GM23248 (cell line): ENCODE measurements at regions not wholly inside any gene's neighbourhood (a gene's known extent, or its start where the extent isn't known, plus 50 kb on each side); places are given as distances from the start of the nearest gene placed in this dataset.

ENCODE experiments used
- DNase-seq: peaks from one replicate; pipeline ENCODE4 v3.0.0-alpha.2; 2015
- H2AFZ ChIP-seq: fragments of 200-600 bp; sonication (generic); 2 replicates; pipeline ENCODE4 v1.6.1; 2016; ENCODE audit warnings: antibody characterized with exemption
- H3F3A ChIP-seq: fragments of 200-600 bp; sonication (generic); 2 replicates; pipeline ENCODE4 v1.6.1; 2016; ENCODE audit warnings: mild to moderate bottlenecking, antibody characterized with exemption, mixed run types; ENCODE audit not compliant: insufficient read depth
- H3K27ac ChIP-seq: fragments of 200-600 bp; sonication (generic); 2 replicates; pipeline ENCODE4 v1.5.1; 2016; ENCODE audit warnings: mild to moderate bottlenecking
- H3K27me3 ChIP-seq: fragments of 200-600 bp; sonication (generic); replicated peaks from 2 replicates; pipeline ENCODE4 v1.6.1; 2016; ENCODE audit warnings: mild to moderate bottlenecking; ENCODE audit not compliant: insufficient read depth
- H3K36me3 ChIP-seq: fragments of 200-600 bp; sonication (generic); 2 replicates; pipeline ENCODE4 v1.6.1; 2016; ENCODE audit warnings: low read depth, mild to moderate bottlenecking
- H3K4me1 ChIP-seq: fragments of 200-600 bp; sonication (generic); 2 replicates; pipeline ENCODE4 v1.6.1; 2016; ENCODE audit warnings: mild to moderate bottlenecking; ENCODE audit not compliant: insufficient read depth
- H3K4me2 ChIP-seq: fragments of 200-600 bp; sonication (generic); one replicate; pipeline ENCODE4 v1.6.1; 2016; ENCODE audit warnings: mild to moderate bottlenecking; ENCODE audit not compliant: unreplicated experiment
- H3K4me3 ChIP-seq: fragments of 200-600 bp; sonication (generic); 2 replicates; pipeline ENCODE4 v1.5.1; 2016; ENCODE audit warnings: mild to moderate bottlenecking
- H3K79me2 ChIP-seq: fragments of 200-600 bp; sonication (generic); 2 replicates; pipeline ENCODE4 v1.6.1; 2016; ENCODE audit warnings: mild to moderate bottlenecking; ENCODE audit not compliant: insufficient read depth
- H3K9ac ChIP-seq: fragments of 200-600 bp; sonication (generic); 2 replicates; pipeline ENCODE4 v1.6.1; 2016; ENCODE audit warnings: mild to moderate bottlenecking
- H3K9me2 ChIP-seq: fragments of 200-600 bp; sonication (generic); 2 replicates; pipeline ENCODE4 v1.6.1; 2016; ENCODE audit warnings: mixed run types, mild to moderate bottlenecking, moderate library complexity; ENCODE audit not compliant: insufficient read depth
- H3K9me3 ChIP-seq: fragments of 200-600 bp; sonication (generic); one replicate; pipeline ENCODE4 v1.6.1; 2017; ENCODE audit warnings: low read depth
- H4K20me1 ChIP-seq: fragments of 200-600 bp; sonication (generic); 2 replicates; pipeline ENCODE4 v1.6.0; 2016; ENCODE audit not compliant: insufficient read depth
- EZH2 ChIP-seq: fragments of 200-600 bp; sonication (generic); IDR thresholded peaks from 2 replicates; pipeline ENCODE4 v1.6.1; 2018; ENCODE audit warnings: antibody characterized with exemption, mild to moderate bottlenecking; ENCODE audit not compliant: insufficient read depth, poor library complexity, severe bottlenecking
- EZH2phosphoT487 ChIP-seq: fragments of 200-600 bp; sonication (generic); IDR thresholded peaks from 2 replicates; pipeline ENCODE4 v1.6.1; 2018; ENCODE audit warnings: antibody characterized with exemption, moderate library complexity, mild to moderate bottlenecking, low read depth; ENCODE audit not compliant: insufficient read depth
- WGBS, 2 experiments: methylation state at CpG; one replicate each; pipeline ENCODE4 v1.1.6; 2015 to 2017; ENCODE audit warnings: low lambda C conversion rate in 2 of 2, low coverage in 1 of 2; ENCODE audit errors: missing lambda C conversion rate in 2 of 2; 5-methylcytosine and 5-hydroxymethylcytosine counted together
- in situ Hi-C: fragments of 300-500 bp; cut with MboI; formaldehyde crosslinking; loops from 2 replicates; pipeline ENCODE4 v1.15.0; 2020

DNA sequence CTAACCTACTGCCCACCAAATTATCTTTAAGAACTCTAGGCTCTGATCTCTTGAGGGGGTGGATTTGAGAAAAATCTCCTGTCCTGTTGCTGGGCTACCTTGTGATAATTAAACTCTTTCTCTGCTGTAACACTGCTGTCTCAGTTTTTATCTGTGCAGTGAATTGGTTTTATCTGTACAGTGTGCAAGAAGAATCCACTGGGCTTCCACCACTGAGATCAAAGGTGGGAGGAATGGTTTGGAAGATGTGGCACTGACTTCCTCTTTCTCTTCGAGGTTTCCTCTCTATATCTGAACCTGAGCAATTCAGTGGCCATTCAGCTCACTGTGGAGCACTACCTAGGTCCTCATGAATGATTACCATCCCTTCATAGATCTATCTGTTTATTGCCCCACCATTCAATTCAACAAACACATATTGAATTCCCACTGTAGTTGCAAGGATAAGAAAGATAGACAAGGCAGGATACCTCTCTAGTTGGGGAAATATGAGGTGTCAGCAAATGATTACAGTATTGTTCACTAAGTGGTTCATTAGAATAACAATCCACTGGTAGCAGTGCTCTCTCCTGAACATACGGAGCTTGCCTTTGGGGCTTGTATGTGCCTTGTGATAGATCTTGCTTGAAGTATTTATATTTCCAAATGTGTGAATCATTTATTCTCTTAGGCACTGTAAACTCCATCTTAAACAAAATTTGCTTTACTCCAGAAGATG, 172.1 kb upstream of the ARG1 start:
- no peak overlapping the region for H3K4me3 ChIP-seq
- H3F3A ChIP-seq = peaks cover 28% of the 10 kb centered on the region
- TF ChIP-seq EZH2phosphoT487 = no peak
- no peak for TF ChIP-seq EZH2
- H3K79me2 ChIP-seq = no peaks in the 10 kb centered on the region
- peaks cover 17% of the 10 kb centered on the region for H3K4me1 ChIP-seq
- no peak for DNase-seq
- in situ Hi-C loops = no loop called here
- H3K27me3 ChIP-seq = no peaks in the 10 kb centered on the region
- H3K36me3 ChIP-seq = no peaks in the 10 kb centered on the region
- H3K9me3 ChIP-seq = no peaks in the 10 kb centered on the region
- H2AFZ ChIP-seq = no peak overlapping the region
- no peaks in the 10 kb centered on the region for H3K9me2 ChIP-seq
- H4K20me1 ChIP-seq = no peaks in the 10 kb centered on the region
- WGBS, 2 experiments = 86 to 87% methylated on average over 2 of the region's 2 CpGs
- H3K9ac ChIP-seq = no peak overlapping the region
- peak overlapping the region; percentile 71 for H3K27ac ChIP-seq
- no peak overlapping the region for H3K4me2 ChIP-seq

DNA sequence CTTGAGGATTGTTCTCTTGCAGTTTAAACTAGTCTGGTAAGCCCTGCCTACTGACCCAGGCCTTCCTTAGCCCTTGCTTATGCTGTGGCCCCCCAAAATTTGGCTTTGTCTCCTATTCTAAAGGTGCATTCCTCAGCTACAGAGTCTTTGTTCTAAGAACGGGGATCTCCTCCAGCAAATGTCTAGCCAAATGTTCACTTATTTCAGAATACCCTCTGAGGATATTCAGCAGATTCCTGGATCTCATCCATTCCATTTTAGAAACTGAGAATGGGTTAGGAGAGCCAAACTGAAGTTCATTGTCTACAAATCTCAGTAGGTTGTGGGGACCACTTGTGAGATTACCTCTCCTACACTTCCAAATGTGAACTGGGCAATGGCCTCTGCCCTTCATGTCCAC, 164.2 kb upstream of the ARG1 start:
- WGBS, 2 experiments = 30 to 64% methylated on average over 1 of the region's 1 CpG
- Histone ChIP-seq H3K4me1 (no peaks in the 10 kb centered on the region), H3K27me3 (peaks cover 7% of the 10 kb centered on the region; the same call in 1 of the 2 replicates), H4K20me1 (no peaks in the 10 kb centered on the region), H3K79me2 (no peaks in the 10 kb centered on the region), H3K9me3 (no peaks in the 10 kb centered on the region), H3K4me3 (no peak overlapping the region), H3K27ac (no peak overlapping the region), H3K4me2 (no peak overlapping the region), H3K9me2 (no peaks in the 10 kb centered on the region), H2AFZ (no peak overlapping the region), H3K9ac (no peak overlapping the region), H3K36me3 (no peaks in the 10 kb centered on the region), H3F3A (no peaks in the 10 kb centered on the region)
- DNase-seq = no peak
- TF ChIP-seq EZH2 = no peak
- no peak for TF ChIP-seq EZH2phosphoT487
- in situ Hi-C loops = no loop called here

DNA sequence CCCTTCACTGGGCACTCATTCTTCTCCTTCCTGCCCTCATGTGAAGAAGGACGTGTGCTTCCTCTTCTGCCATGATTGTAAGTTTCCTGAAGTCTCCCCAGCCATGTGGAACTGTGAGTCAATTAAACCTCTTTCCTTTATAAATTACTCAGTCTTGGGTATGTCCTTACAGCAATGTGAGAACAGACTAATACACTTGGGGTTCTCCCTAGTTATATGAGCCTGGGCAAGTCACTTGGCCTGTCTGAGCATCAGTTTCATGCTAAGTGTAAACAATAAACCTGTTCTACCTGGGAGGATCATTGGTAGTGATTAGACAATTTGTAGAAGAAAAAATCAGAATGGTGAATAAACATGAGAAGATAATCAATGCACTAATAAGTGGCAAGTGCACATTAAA, 162.2 kb upstream of the ARG1 start:
- H3K4me2 ChIP-seq = no peak overlapping the region
- no peaks in the 10 kb centered on the region for H3K9me2 ChIP-seq
- H3K4me1 ChIP-seq = no peaks in the 10 kb centered on the region
- H3K9ac ChIP-seq = no peak overlapping the region
- H3K9me3 ChIP-seq = no peaks in the 10 kb centered on the region
- 52 to 56% methylated on average over 1 of the region's 1 CpG for WGBS, 2 experiments
- TF ChIP-seq EZH2 (no peak), EZH2phosphoT487 (no peak)
- H3F3A ChIP-seq = no peaks in the 10 kb centered on the region
- H3K79me2 ChIP-seq = no peaks in the 10 kb centered on the region
- peaks cover 7% of the 10 kb centered on the region; the same call in 1 of the 2 replicates for H3K27me3 ChIP-seq
- no peaks in the 10 kb centered on the region for H4K20me1 ChIP-seq
- no peak overlapping the region for H2AFZ ChIP-seq
- no peak overlapping the region for H3K27ac ChIP-seq
- in situ Hi-C loops = no loop called here
- no peaks in the 10 kb centered on the region for H3K36me3 ChIP-seq
- H3K4me3 ChIP-seq = no peak overlapping the region
- no peak for DNase-seq

DNA sequence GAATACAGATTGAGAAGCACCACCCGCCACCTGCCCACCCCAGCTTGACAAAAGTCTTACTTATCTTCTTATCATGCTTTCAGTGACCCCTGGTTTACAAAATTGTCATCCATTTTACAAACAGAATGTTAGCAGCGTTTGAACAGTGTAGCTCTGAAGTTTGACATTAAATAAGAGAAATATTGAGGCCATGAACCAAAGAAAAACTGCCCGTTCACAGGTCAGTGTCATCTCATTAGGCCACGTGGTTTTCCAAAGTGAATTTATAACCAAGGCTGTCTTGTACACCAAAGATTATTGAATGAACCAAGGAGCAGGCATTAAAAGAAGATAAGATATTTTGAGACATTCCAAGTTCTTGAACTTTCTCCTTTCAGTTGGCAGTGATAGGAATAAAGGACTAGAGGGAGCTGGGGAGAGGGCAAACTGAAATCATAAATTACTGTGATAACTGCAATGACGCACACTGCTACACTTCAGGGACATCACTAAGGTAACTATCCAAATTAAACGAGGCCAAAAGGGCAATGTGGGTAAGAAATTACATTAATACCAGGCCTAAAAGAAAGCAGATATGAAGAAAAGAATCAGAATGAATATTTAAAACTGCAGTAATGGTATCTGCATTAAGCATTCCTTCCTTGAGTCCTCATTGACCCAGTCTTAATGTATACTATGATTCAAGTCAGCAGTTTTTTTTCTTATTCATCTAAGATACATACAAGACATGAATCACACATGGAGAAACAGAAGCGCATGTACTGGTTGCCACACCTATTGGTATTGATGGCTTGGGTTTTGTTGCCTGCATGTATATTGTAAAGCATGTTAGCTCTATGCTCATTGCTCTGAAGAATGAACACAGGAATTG, 159.8 kb upstream of the ARG1 start:
- Histone ChIP-seq H3K27me3 (peaks cover 11% of the 10 kb centered on the region; the same call in 1 of the 2 replicates), H3K79me2 (no peaks in the 10 kb centered on the region), H3K4me1 (no peaks in the 10 kb centered on the region), H3K4me2 (no peak overlapping the region), H3K27ac (no peak overlapping the region), H3K9me2 (no peaks in the 10 kb centered on the region), H3K36me3 (no peaks in the 10 kb centered on the region), H3F3A (peaks cover 4% of the 10 kb centered on the region; the same call in 1 of the 2 replicates), H2AFZ (no peak overlapping the region), H3K4me3 (no peak overlapping the region), H3K9ac (no peak overlapping the region), H4K20me1 (no peaks in the 10 kb centered on the region), H3K9me3 (no peaks in the 10 kb centered on the region)
- TF ChIP-seq EZH2 = no peak
- TF ChIP-seq EZH2phosphoT487 = no peak
- 52 to 55% methylated on average over 7 of the region's 7 CpGs for WGBS, 2 experiments
- no peak for DNase-seq
- in situ Hi-C loops = no loop called here
